IMR-90 (cell line): ENCODE measurements at regions not wholly inside any gene's neighbourhood (a gene's known extent, or its start where the extent isn't known, plus 50 kb on each side); places are given as distances from the start of the nearest gene placed in this dataset.

Source experiments
- ATAC-seq: fragments of 200-7000 bp; cut with Tn5 transposase; 2 replicates; pipeline ENCODE4 v1.9.1; 2020; ENCODE audit warnings: low read depth, mild to moderate bottlenecking, moderate library complexity
- BruUV-seq: library from RNA; stranded (reverse); fragments of 400-500 nt; replicated peaks from 2 replicates; lab custom pipeline; 2021; lab: Mats Ljungman, UMichigan
- CTCF ChIA-PET: fragments of 300-600 bp; formaldehyde crosslinking; extraction: SDS; loops from one replicate; lab custom pipeline; 2021; ENCODE audit warnings: antibody characterized with exemption; lab: Yijun Ruan, JAX
- POLR2A ChIA-PET: fragments of 300-600 bp; sonication (Branson Sonifier 250); formaldehyde crosslinking; loops from one replicate; lab custom pipeline; 2022; ENCODE audit warnings: antibody characterized with exemption; ENCODE audit not compliant: unreplicated experiment; lab: Charles Lee
- DNase-seq: peaks from one replicate; pipeline ENCODE4 v3.0.0; 2013
- H2AFZ ChIP-seq: replicated peaks from 2 replicates; pipeline ENCODE3; 2013; ENCODE audit warnings: low read length, mild to moderate bottlenecking; ENCODE audit not compliant: poor library complexity
- H2AK5ac ChIP-seq: 2 replicates; pipeline ENCODE4 v1.6.1; 2013; ENCODE audit warnings: low read depth, low read length, inconsistent platforms
- H2AK9ac ChIP-seq: replicated peaks from 2 replicates; pipeline ENCODE3; 2013; ENCODE audit warnings: mild to moderate bottlenecking, low read depth, low read length, moderate library complexity; ENCODE audit not compliant: poor library complexity
- H2BK120ac ChIP-seq: 2 replicates; pipeline ENCODE4 v1.6.1; 2013; ENCODE audit warnings: low read depth, low read length, inconsistent platforms
- H2BK15ac ChIP-seq: 3 replicates; pipeline ENCODE4 v1.6.1; 2013; ENCODE audit warnings: low read depth, low read length, inconsistent platforms
- H2BK20ac ChIP-seq: 2 replicates; pipeline ENCODE4 v1.6.1; 2013; ENCODE audit warnings: low read depth, mild to moderate bottlenecking, inconsistent platforms, low read length, moderate library complexity
- H2BK5ac ChIP-seq: 2 replicates; pipeline ENCODE4 v1.6.1; 2013; ENCODE audit warnings: mild to moderate bottlenecking, low read depth, low read length, inconsistent platforms; ENCODE audit not compliant: poor library complexity, severe bottlenecking
- H3K14ac ChIP-seq: replicated peaks from 2 replicates; pipeline ENCODE4 v1.6.1; 2013; ENCODE audit warnings: low read depth, low read length, inconsistent platforms
- H3K18ac ChIP-seq: 2 replicates; pipeline ENCODE4 v1.6.1; 2013; ENCODE audit warnings: low read depth, low read length, control low read depth
- H3K23ac ChIP-seq: 2 replicates; pipeline ENCODE4 v1.6.1; 2013; ENCODE audit warnings: low read depth, low read length, inconsistent platforms
- H3K27ac ChIP-seq: 2 replicates; pipeline ENCODE4 v1.5.1; 2013; ENCODE audit warnings: mild to moderate bottlenecking, control low read depth, low read length; ENCODE audit not compliant: insufficient read depth
- H3K27me3 ChIP-seq: 2 replicates; pipeline ENCODE4 v1.6.1; 2013; ENCODE audit warnings: low read length; ENCODE audit not compliant: control insufficient read depth, insufficient read depth
- H3K36me3 ChIP-seq: 2 replicates; pipeline ENCODE4 v1.6.1; 2013; ENCODE audit warnings: low read length, mixed read lengths; ENCODE audit not compliant: control insufficient read depth, insufficient read depth
- H3K4ac ChIP-seq: 2 replicates; pipeline ENCODE4 v1.6.1; 2013; ENCODE audit warnings: low read depth, low read length, inconsistent platforms
- H3K4me1 ChIP-seq: 2 replicates; pipeline ENCODE4 v1.6.1; 2013; ENCODE audit warnings: low read length, mixed read lengths; ENCODE audit not compliant: control insufficient read depth, insufficient read depth
- H3K4me2 ChIP-seq: 2 replicates; pipeline ENCODE4 v1.6.1; 2013; ENCODE audit warnings: low read depth, mild to moderate bottlenecking, control low read depth, low read length, moderate library complexity
- H3K4me3 ChIP-seq: 2 replicates; pipeline ENCODE4 v1.5.1; 2013; ENCODE audit warnings: low read depth, mild to moderate bottlenecking, control low read depth, low read length, moderate library complexity; ENCODE audit not compliant: insufficient read depth
- H3K56ac ChIP-seq: 2 replicates; pipeline ENCODE4 v1.6.1; 2013; ENCODE audit warnings: low read length, inconsistent platforms; ENCODE audit not compliant: insufficient read depth; ENCODE audit errors: extremely low read depth
- H3K79me1 ChIP-seq, 2 experiments: 2 replicates each; pipeline ENCODE4 v1.6.1; 2013; ENCODE audit warnings: low read length in 2 of 2, inconsistent platforms in 1 of 2, low read depth in 1 of 2
- H3K9ac ChIP-seq: 2 replicates; pipeline ENCODE4 v1.6.1; 2013; ENCODE audit warnings: low read depth, low read length, control low read depth
- H3K9me1 ChIP-seq: 2 replicates; pipeline ENCODE4 v1.6.1; 2013; ENCODE audit warnings: low read length, inconsistent platforms; ENCODE audit not compliant: insufficient read depth
- H3K9me3 ChIP-seq: 2 replicates; pipeline ENCODE4 v1.6.1; 2013; ENCODE audit warnings: low read length; ENCODE audit not compliant: control insufficient read depth, insufficient read depth
- H4K20me1 ChIP-seq: 2 replicates; pipeline ENCODE4 v1.6.1; 2013; ENCODE audit warnings: low read length, inconsistent platforms; ENCODE audit not compliant: insufficient read depth
- H4K5ac ChIP-seq: 2 replicates; pipeline ENCODE4 v1.6.1; 2013; ENCODE audit warnings: mild to moderate bottlenecking, low read depth, low read length, control low read depth
- H4K8ac ChIP-seq, 2 experiments: 2 replicates each; pipeline ENCODE4 v1.6.1; 2013; ENCODE audit warnings: low read depth in 2 of 2, low read length in 2 of 2, control low read depth in 1 of 2, inconsistent platforms in 1 of 2
- H4K91ac ChIP-seq: 2 replicates; pipeline ENCODE4 v1.6.1; 2013; ENCODE audit warnings: low read depth, low read length, inconsistent platforms; ENCODE audit not compliant: insufficient read depth
- CEBPB ChIP-seq: IDR thresholded peaks from 2 replicates; pipeline ENCODE4 v1.6.1; 2012; ENCODE audit warnings: low read depth, low read length, improper control_type of control experiment
- CHD1 ChIP-seq: IDR thresholded peaks from 2 replicates; pipeline ENCODE4 v1.6.1; 2012; ENCODE audit warnings: low read depth, low read length, improper control_type of control experiment
- FOS ChIP-seq: fragments of 150-350 bp; IDR thresholded peaks from 2 replicates; pipeline ENCODE4 v1.6.1; 2016; ENCODE audit warnings: low read depth, low read length
- MAFK ChIP-seq: IDR thresholded peaks from 2 replicates; pipeline ENCODE4 v1.6.1; 2012; ENCODE audit warnings: low read depth, low read length, improper control_type of control experiment
- POLR2A ChIP-seq: IDR thresholded peaks from 2 replicates; pipeline ENCODE4 v1.6.1; 2012; ENCODE audit warnings: mild to moderate bottlenecking, low read depth, low read length
- SMC3 ChIP-seq: fragments of 150-350 bp; IDR thresholded peaks from 2 replicates; pipeline ENCODE4 v1.6.1; 2016; ENCODE audit warnings: low read depth, mild to moderate bottlenecking, antibody characterized with exemption, low read length, moderate library complexity
- WGBS, 2 experiments: methylation state at CpG; one replicate each; pipeline versions ENCODE4 v1.1.5 to v1.1.7; 2013; ENCODE audit warnings: missing lambda C conversion rate in 2 of 2; ENCODE audit not compliant: insufficient read length in 1 of 2; ENCODE audit errors: extremely low coverage in 2 of 2; 5-methylcytosine and 5-hydroxymethylcytosine counted together
- dilution Hi-C: fragments of 300-500 bp; cut with HindIII; formaldehyde crosslinking; loops from one replicate; pipeline ENCODE4 v1.14.3; 2018; ENCODE audit warnings: low sequenced_read_pairs; ENCODE audit not compliant: unreplicated experiment
- in situ Hi-C: fragments of 300-500 bp; cut with MboI; formaldehyde crosslinking; loops from 3 replicates; pipeline ENCODE4 v1.14.3; 2019; ENCODE audit warnings: low sequenced_read_pairs, inconsistent platforms, mixed read lengths
- intact Hi-C: fragments of 100-400 bp; cut with micrococcal nuclease; formaldehyde crosslinking; loops from 2 replicates; pipeline ENCODE4 v1.10.0; 2022
- TF ChIP-seq, protein P1 (sequence below): conservative IDR thresholded peaks from 2 replicates; pipeline ENCODE4 v1.5.1; 2012; ENCODE audit warnings: mild to moderate bottlenecking, low read depth, low read length, improper control_type of control experiment
- TF ChIP-seq, protein P2 (sequence below): fragments of 150-350 bp; IDR thresholded peaks from 2 replicates; pipeline ENCODE4 v1.6.1; 2017; ENCODE audit warnings: mild to moderate bottlenecking, antibody characterized with exemption, low read length, low read depth

DNA sequence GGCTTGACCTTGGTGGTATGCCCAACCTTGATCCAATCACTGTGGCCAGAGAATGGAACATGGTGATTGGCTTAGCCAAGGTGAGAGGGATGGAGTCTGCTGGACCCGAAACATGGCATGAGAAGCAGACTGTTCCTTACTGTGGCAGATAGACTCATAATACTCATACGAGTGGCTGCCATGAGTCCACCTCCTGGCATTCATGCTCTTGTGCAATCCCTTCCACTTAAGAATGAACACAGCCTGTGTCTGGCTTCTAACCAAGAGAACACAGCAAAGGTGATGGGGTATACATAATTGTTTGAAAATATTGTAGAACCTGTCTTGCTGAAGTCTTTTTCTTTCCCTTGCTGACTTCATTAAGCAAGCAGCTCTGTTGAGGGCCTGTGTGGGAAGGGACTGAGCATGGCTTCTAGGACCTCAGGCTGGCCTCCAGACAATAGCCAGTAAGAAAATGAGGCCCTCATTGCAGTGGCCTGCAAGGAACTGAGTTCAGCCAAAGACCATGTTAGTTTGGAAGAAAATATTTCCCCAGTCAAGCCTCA, 85.9 kb downstream of the ZNF281 start:
- peak overlapping the region; percentile 31; the same call in 1 of the 2 replicates for H4K5ac ChIP-seq
- H2BK120ac ChIP-seq = peak overlapping the region; percentile 61
- H4K20me1 ChIP-seq = no peaks in the 10 kb centered on the region
- H3K18ac ChIP-seq = peak overlapping the region; percentile 27; the same call in 1 of the 2 replicates
- BruUV-seq = no TSS peak
- H2AK9ac ChIP-seq = peak overlapping the region; percentile 66
- H3K23ac ChIP-seq = no peak overlapping the region
- no peak overlapping the region for H3K9ac ChIP-seq
- ChIA-PET POLR2A (no interaction called here), CTCF (no interaction called here)
- no peak overlapping the region for H3K4me3 ChIP-seq
- dilution Hi-C loops = no loop called here
- no peak overlapping the region for H2AFZ ChIP-seq
- H3K56ac ChIP-seq = no peak overlapping the region; the same call in 1 of the 2 replicates
- H3K27ac ChIP-seq = no peak overlapping the region
- intact Hi-C loops = no loop called here
- peak overlapping the region; percentile 71; the same call in 1 of the 2 replicates for H3K14ac ChIP-seq
- H3K27me3 ChIP-seq = no peaks in the 10 kb centered on the region
- peak overlapping the region; percentile 29; the same call in 1 of the 2 replicates for H3K4ac ChIP-seq
- no peak overlapping the region for H3K4me2 ChIP-seq
- in situ Hi-C loops = no loop called here
- H3K79me1 ChIP-seq = no peaks in the 10 kb centered on the region
- peak overlapping the region in 1 of 2 experiments; percentile 57; a peak in 1 of 4 replicates for H4K8ac ChIP-seq
- peak overlapping the region; percentile 74; the same call in 1 of the 2 replicates for H2BK20ac ChIP-seq
- peak overlapping the region; percentile 28 for H2BK5ac ChIP-seq
- ATAC-seq (no peak; the same call in 1 of the 2 replicates), DNase-seq (peak; percentile 67)
- WGBS, 2 experiments = no CpG with 5 or more reads among the region's 2 CpGs
- no peaks in the 10 kb centered on the region for H3K36me3 ChIP-seq
- peak overlapping the region; percentile 70 for H2AK5ac ChIP-seq
- H2BK15ac ChIP-seq = peak overlapping the region; percentile 80; the same call in 2 of the 3 replicates
- H3K4me1 ChIP-seq = peaks cover 9% of the 10 kb centered on the region
- peaks cover 4% of the 10 kb centered on the region; the same call in 1 of the 2 replicates for H3K9me1 ChIP-seq
- H4K91ac ChIP-seq = peak overlapping the region; percentile 46; the same call in 1 of the 2 replicates
- TF ChIP-seq FOS (no peak), CEBPB (peak; percentile 96), POLR2A (no peak), CHD1 (no peak), MAFK (no peak), SMC3 (no peak)
- TF ChIP-seq, protein P1, sequence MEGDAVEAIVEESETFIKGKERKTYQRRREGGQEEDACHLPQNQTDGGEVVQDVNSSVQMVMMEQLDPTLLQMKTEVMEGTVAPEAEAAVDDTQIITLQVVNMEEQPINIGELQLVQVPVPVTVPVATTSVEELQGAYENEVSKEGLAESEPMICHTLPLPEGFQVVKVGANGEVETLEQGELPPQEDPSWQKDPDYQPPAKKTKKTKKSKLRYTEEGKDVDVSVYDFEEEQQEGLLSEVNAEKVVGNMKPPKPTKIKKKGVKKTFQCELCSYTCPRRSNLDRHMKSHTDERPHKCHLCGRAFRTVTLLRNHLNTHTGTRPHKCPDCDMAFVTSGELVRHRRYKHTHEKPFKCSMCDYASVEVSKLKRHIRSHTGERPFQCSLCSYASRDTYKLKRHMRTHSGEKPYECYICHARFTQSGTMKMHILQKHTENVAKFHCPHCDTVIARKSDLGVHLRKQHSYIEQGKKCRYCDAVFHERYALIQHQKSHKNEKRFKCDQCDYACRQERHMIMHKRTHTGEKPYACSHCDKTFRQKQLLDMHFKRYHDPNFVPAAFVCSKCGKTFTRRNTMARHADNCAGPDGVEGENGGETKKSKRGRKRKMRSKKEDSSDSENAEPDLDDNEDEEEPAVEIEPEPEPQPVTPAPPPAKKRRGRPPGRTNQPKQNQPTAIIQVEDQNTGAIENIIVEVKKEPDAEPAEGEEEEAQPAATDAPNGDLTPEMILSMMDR = no peak
- TF ChIP-seq, protein P2, sequence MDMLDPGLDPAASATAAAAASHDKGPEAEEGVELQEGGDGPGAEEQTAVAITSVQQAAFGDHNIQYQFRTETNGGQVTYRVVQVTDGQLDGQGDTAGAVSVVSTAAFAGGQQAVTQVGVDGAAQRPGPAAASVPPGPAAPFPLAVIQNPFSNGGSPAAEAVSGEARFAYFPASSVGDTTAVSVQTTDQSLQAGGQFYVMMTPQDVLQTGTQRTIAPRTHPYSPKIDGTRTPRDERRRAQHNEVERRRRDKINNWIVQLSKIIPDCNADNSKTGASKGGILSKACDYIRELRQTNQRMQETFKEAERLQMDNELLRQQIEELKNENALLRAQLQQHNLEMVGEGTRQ = no peak
- H3K9me3 ChIP-seq = no peaks in the 10 kb centered on the region
